ENCODE measurements at regions not wholly inside any gene's neighbourhood (a gene's known extent, or its start where the extent isn't known, plus 50 kb on each side); places are given as distances from the start of the nearest gene placed in this dataset.

DNA sequence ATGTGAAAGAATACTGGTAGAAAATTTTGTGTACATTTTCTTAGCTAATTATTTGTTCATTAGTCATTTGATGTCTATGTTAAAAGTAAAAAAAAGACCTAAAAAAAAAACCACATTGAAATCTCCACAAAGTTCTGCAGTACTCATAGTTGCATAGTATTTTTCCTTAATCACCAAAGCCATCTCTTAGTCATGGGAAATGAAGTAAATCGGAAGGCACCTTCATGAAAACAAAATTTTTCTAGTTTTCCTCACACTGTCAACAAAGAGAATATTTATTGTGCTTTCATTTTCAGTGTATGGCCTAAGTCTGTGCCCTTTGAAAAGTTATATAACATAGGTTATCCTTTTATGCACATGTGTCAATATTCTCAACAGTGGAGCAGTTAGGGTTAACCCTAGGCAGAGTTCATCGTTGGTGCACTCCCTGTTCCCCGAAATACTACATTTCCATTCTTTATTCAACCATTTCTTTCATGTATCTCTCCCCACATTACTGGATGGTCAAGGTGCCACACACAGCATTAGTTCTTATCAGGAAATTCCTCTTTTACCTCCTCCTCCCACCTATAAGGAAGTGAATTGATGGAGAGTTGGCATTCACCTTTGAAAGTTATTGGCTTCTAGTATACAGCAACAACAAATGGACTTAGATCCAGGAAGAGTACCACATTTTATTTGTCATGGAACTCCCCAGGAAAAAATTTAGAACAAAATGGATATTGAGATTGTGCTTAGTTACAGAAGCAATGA is 93.1 kb downstream of the NUDT12 start:
- ChIA-PET POLR2A (no interaction called here), CTCF (no interaction called here)
- no peaks in the 10 kb centered on the region for H3K79me2 ChIP-seq (ENCODE audit: control insufficient read depth, insufficient read depth, low read length)
- no peak overlapping the region for H3K9ac ChIP-seq (replicated peaks; ENCODE audit: extremely low read depth, insufficient read depth, low read length)
- intact Hi-C loops (cut with micrococcal nuclease) = loop anchor here (5.0 kb wide), 1 partner anchor 112 kb away; no protein-coding TSS in a partner anchor
- H3K27ac ChIP-seq (ENCODE audit: insufficient read depth, low read depth, low read length) = peak overlapping the region; percentile 28
- peak; percentile 59 for FAIRE-seq
- dilution Hi-C loops (cut with MboI; ENCODE audit: extremely low pct_ligation_motif_present, low sequenced_read_pairs) = no loop called here
- H3K4me1 ChIP-seq (ENCODE audit: control insufficient read depth, extremely low read depth, insufficient read depth, low read length) = peaks cover 33% of the 10 kb centered on the region
- H3K4me3 ChIP-seq (replicated peaks in 1 of 3; ENCODE audit: insufficient read depth in 1 of 3, low read depth in 1 of 3, low read length in 3 of 3) = no peak overlapping the region
- H3K9me1 ChIP-seq (replicated peaks; ENCODE audit: control insufficient read depth, extremely low read depth, insufficient read depth, low read length) = no peaks in the 10 kb centered on the region
- H4K20me1 ChIP-seq (replicated peaks; ENCODE audit: control insufficient read depth, extremely low read depth, insufficient read depth, low read length) = no peaks in the 10 kb centered on the region
- peak overlapping the region; percentile 75 for H2AFZ ChIP-seq (ENCODE audit: low read depth, low read length)
- no TSS peak for BruUV-seq (replicated peaks)
- peak; percentile 53 for DNase-seq (ENCODE audit: low read depth, low spot score)
- H3K36me3 ChIP-seq (ENCODE audit: control insufficient read depth in 2 of 2, extremely low read depth in 1 of 2, insufficient read depth in 2 of 2, low read length in 2 of 2) = no peaks in the 10 kb centered on the region
- H3K27me3 ChIP-seq (ENCODE audit: control insufficient read depth in 2 of 2, insufficient read depth in 2 of 2, low read length in 2 of 2) = no peaks in the 10 kb centered on the region
- H3K9me3 ChIP-seq (replicated peaks; ENCODE audit: control insufficient read depth, insufficient read depth, low read length) = no peaks in the 10 kb centered on the region
- TF ChIP-seq FOS (IDR thresholded peaks at IDR 0.05; ENCODE audit: borderline replicate concordance, insufficient read depth, low read length) (peak; percentile 63), MYC (IDR thresholded peaks at IDR 0.05; ENCODE audit: low read depth, low read length) (no peak), GATA2 (IDR thresholded peaks at IDR 0.05; ENCODE audit: insufficient read depth, insufficient read length, low read depth, low read length) (peak; percentile 81), POLR2AphosphoS5 (IDR thresholded peaks at IDR 0.05; ENCODE audit: insufficient read depth, low read depth, low read length) (no peak), JUN (IDR thresholded peaks at IDR 0.05; ENCODE audit: borderline replicate concordance, insufficient read depth, insufficient read length, low read depth) (peak; percentile 42)
- H3K4me2 ChIP-seq (ENCODE audit: insufficient read depth, low read length) = peak overlapping the region; percentile 58

DNA sequence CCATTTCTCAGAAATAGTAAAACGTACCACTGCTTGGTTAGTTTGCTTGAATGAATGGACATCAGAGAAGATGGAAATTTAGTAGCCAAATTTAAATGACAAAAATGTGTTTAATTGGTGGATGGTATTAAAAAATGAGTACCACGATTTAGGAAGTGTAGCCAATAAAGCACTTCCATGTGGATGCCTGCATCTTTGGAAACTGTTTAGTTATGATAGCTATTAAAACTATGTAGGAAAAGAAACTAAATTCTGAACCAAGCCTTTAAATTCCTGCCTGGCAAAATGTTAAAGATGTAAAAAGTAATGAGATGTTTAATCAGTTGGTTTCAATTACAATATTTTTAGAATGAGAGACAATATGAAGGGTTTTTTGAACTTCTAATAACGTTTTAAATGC is 94.8 kb downstream of the NUDT12 start:
- dilution Hi-C loops (cut with MboI; ENCODE audit: extremely low pct_ligation_motif_present, low sequenced_read_pairs) (no loop called here), intact Hi-C loops (cut with micrococcal nuclease) (loop anchor here (2.0 to 5.0 kb wide), 2 partner anchors 111 to 209 kb away; partner anchors contain the start of gene MACIR)
- ChIA-PET POLR2A (no interaction called here), CTCF (interaction anchor here (0.8 to 2.5 kb wide), 5 partner anchors 199 to 244 kb away, joined by 3 to 18 read pairs (median 4); partner anchors contain the start of gene MACIR)
- no peak for TF ChIP-seq JUN (IDR thresholded peaks at IDR 0.05; ENCODE audit: borderline replicate concordance, insufficient read depth, insufficient read length, low read depth)
- TF ChIP-seq POLR2A (IDR thresholded peaks at IDR 0.05; ENCODE audit: low read depth, low read length) = no peak
- no peak for TF ChIP-seq FOS (IDR thresholded peaks at IDR 0.05; ENCODE audit: borderline replicate concordance, insufficient read depth, low read length)
- no peak for TF ChIP-seq EZH2 (IDR thresholded peaks at IDR 0.05; ENCODE audit: borderline replicate concordance, low read depth, low read length, severe bottlenecking)
- TF ChIP-seq MAX (IDR thresholded peaks at IDR 0.05; ENCODE audit: insufficient read depth, insufficient read length) = no peak
- H3K9ac ChIP-seq (replicated peaks; ENCODE audit: extremely low read depth, insufficient read depth, low read length) = no peak overlapping the region
- H3K36me3 ChIP-seq (ENCODE audit: control insufficient read depth in 2 of 2, extremely low read depth in 1 of 2, insufficient read depth in 2 of 2, low read length in 2 of 2) = no peaks in the 10 kb centered on the region
- H3K9me3 ChIP-seq (replicated peaks; ENCODE audit: control insufficient read depth, insufficient read depth, low read length) = no peaks in the 10 kb centered on the region
- no peak overlapping the region for H3K4me2 ChIP-seq (ENCODE audit: insufficient read depth, low read length)
- no peak for DNase-seq (ENCODE audit: low read depth, low spot score)
- H2AFZ ChIP-seq (ENCODE audit: low read depth, low read length) = no peak overlapping the region
- FAIRE-seq = no peak
- H3K27ac ChIP-seq (ENCODE audit: insufficient read depth, low read depth, low read length) = peak overlapping the region; percentile 7
- H3K79me2 ChIP-seq (ENCODE audit: control insufficient read depth, insufficient read depth, low read length) = no peaks in the 10 kb centered on the region
- no peak overlapping the region for H3K4me3 ChIP-seq (replicated peaks in 1 of 3; ENCODE audit: insufficient read depth in 1 of 3, low read depth in 1 of 3, low read length in 3 of 3)
- no TSS peak for BruUV-seq (replicated peaks)
- H4K20me1 ChIP-seq (replicated peaks; ENCODE audit: control insufficient read depth, extremely low read depth, insufficient read depth, low read length) = no peaks in the 10 kb centered on the region
- H3K27me3 ChIP-seq (ENCODE audit: control insufficient read depth in 2 of 2, insufficient read depth in 2 of 2, low read length in 2 of 2) = no peaks in the 10 kb centered on the region
- no peaks in the 10 kb centered on the region for H3K9me1 ChIP-seq (replicated peaks; ENCODE audit: control insufficient read depth, extremely low read depth, insufficient read depth, low read length)
- H3K4me1 ChIP-seq (ENCODE audit: control insufficient read depth, extremely low read depth, insufficient read depth, low read length) = peaks cover 33% of the 10 kb centered on the region

Data from endothelial cell of umbilical vein (primary cell).